ENCODE measurements at regions not wholly inside any gene's neighbourhood (a gene's known extent, or its start where the extent isn't known, plus 50 kb on each side); places are given as distances from the start of the nearest gene placed in this dataset.

- TF ChIP-seq CTCF (conservative IDR thresholded peaks at IDR 0.05) (no peak), EZH2 (IDR thresholded peaks at IDR 0.05; ENCODE audit: low read depth) (no peak)
Measured at GRCh38 chr1:106055855-106056254, 1000.6 kb upstream of the PRMT6 start.

All from PC-9 (cell line).